CD4-positive, CD25-positive, alpha-beta regulatory T cell (primary cell): ENCODE measurements at regions not wholly inside any gene's neighbourhood (a gene's known extent, or its start where the extent isn't known, plus 50 kb on each side); places are given as distances from the start of the nearest gene placed in this dataset.

Experiments
- ATAC-seq, 2 donors: fragments of 150-1000 bp; cut with Tn5 transposase; one replicate each; pipeline ENCODE4 v1.10.0; 2021; ENCODE audit warnings: low read depth in 2 of 2, moderate number of reproducible peaks in 2 of 2, moderate library complexity in 1 of 2
- DNase-seq, 3 donors: peaks; one replicate each; pipeline versions ENCODE4 v3.0.0 to v3.0.0-alpha.2; 2012 to 2022; ENCODE audit warnings: mixed read lengths in 1 of 3
- H3K27ac ChIP-seq: one replicate; pipeline ENCODE4 v1.7.0; 2013; ENCODE audit warnings: mild to moderate bottlenecking, low read length; ENCODE audit not compliant: insufficient read depth, poor library complexity, severe bottlenecking
- H3K27me3 ChIP-seq: one replicate; pipeline ENCODE4 v1.7.0; 2013; ENCODE audit warnings: low read length; ENCODE audit not compliant: control insufficient read depth, insufficient read depth
- H3K36me3 ChIP-seq: one replicate; pipeline ENCODE4 v1.7.0; 2013; ENCODE audit warnings: mild to moderate bottlenecking, low read length, moderate library complexity; ENCODE audit not compliant: control insufficient read depth, insufficient read depth
- H3K4me1 ChIP-seq: 2 replicates; pipeline ENCODE4 v1.7.0; 2013; ENCODE audit warnings: mild to moderate bottlenecking, low read length; ENCODE audit not compliant: insufficient read depth, control insufficient read depth, poor library complexity, severe bottlenecking
- H3K4me3 ChIP-seq: one replicate; pipeline ENCODE4 v1.7.0; 2013; ENCODE audit warnings: low read depth, mild to moderate bottlenecking, low read length, moderate library complexity
- H3K9me3 ChIP-seq, 2 experiments: 1 replicate in 1 of 2; 2 replicates in 1 of 2; pipeline ENCODE4 v1.7.0; 2013; ENCODE audit warnings: low read length in 2 of 2, mild to moderate bottlenecking in 1 of 2, moderate library complexity in 1 of 2; ENCODE audit not compliant: control insufficient read depth in 2 of 2
- H3K27ac Mint-ChIP-seq, 3 donors: one replicate each; pipeline ENCODE4 v1.8.0; 2020 to 2022; ENCODE audit warnings: mild to moderate bottlenecking in 3 of 3, mixed read lengths in 3 of 3, moderate library complexity in 2 of 3
- H3K27me3 Mint-ChIP-seq: one replicate; pipeline ENCODE4 v1.8.0; 2022; ENCODE audit warnings: mild to moderate bottlenecking, mixed read lengths
- H3K36me3 Mint-ChIP-seq: one replicate; pipeline ENCODE4 v1.8.0; 2020; ENCODE audit warnings: mixed read lengths
- H3K4me1 Mint-ChIP-seq, 4 donors: one replicate each; pipeline ENCODE4 v1.8.0; 2020 to 2022; ENCODE audit warnings: mixed read lengths in 4 of 4, mild to moderate bottlenecking in 1 of 4
- H3K4me3 Mint-ChIP-seq, 4 donors: one replicate each; pipeline ENCODE4 v1.8.0; 2020 to 2022; ENCODE audit warnings: mild to moderate bottlenecking in 4 of 4, mixed read lengths in 4 of 4, moderate library complexity in 3 of 4
- H3K9me3 Mint-ChIP-seq, 7 donors: one replicate each; pipeline ENCODE4 v1.8.0; 2020 to 2022; ENCODE audit warnings: mixed read lengths in 7 of 7, mild to moderate bottlenecking in 3 of 7, moderate library complexity in 2 of 7

DNA sequence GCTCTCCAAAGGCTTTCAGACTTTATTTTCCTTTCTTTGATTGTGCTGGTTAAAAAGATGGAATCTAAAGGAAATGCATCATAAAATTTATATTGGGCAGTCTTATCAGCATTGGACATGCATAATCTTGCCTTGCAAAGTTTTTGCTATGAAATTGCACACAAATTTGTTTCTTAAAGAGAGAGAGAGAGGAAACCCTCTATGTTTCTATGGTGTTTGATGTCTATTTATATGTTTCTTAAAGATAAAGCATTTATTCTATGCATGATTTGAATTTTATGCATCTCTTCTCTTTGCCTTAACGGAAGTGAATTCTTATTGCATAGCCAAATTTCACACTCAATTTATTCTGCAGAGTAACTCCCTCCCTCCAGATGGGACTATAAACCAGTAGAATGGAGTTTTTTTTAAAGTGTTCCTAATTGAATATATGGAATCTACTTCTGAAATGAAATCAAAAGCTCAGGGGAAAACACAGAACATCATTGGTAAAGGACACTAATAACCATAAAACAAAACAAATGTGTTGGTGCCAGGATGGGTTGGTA, 83.5 kb upstream of the PPARGC1A start:
- Histone ChIP-seq H3K4me3 (no peak overlapping the region), H3K27ac (no peak overlapping the region), H3K9me3 (no peaks in the 10 kb centered on the region), H3K4me1 (no peaks in the 10 kb centered on the region), H3K27me3 (no peaks in the 10 kb centered on the region), H3K36me3 (no peaks in the 10 kb centered on the region)
- no peaks in the 10 kb centered on the region for H3K27me3 Mint-ChIP-seq
- no peak for ATAC-seq
- no peak overlapping the region for H3K27ac Mint-ChIP-seq
- no peaks in the 10 kb centered on the region for H3K4me1 Mint-ChIP-seq
- H3K36me3 Mint-ChIP-seq = no peaks in the 10 kb centered on the region
- no peak overlapping the region for H3K4me3 Mint-ChIP-seq
- no peak for DNase-seq
- peaks cover 0 to 5% (median 0%) of the 10 kb centered on the region in 7 donors for H3K9me3 Mint-ChIP-seq

DNA sequence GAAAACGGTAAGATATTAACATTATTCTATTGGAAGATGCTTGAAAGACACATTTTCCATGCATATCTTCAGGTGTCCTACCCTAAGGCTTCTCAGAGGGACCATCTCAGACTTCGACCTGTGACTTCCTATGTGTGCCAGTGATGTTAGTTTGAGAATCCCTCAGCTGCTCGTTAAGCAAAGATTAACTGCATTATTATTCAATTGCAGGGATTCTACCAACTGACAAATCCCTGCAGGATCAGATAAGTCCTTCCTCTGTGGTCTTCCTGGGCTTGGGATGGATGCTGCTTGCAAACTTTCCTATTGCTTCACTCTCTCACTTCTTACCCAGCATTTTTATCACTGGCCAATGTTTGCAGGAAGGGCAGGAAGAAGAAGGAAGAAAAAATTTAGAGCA, 83.0 kb upstream of the PPARGC1A start:
- no peak overlapping the region for H3K27ac Mint-ChIP-seq
- Histone ChIP-seq H3K27ac (no peak overlapping the region), H3K9me3 (no peaks in the 10 kb centered on the region), H3K4me1 (no peaks in the 10 kb centered on the region), H3K27me3 (no peaks in the 10 kb centered on the region), H3K36me3 (no peaks in the 10 kb centered on the region), H3K4me3 (no peak overlapping the region)
- DNase-seq (no peak), ATAC-seq (no peak)
- no peaks in the 10 kb centered on the region for H3K4me1 Mint-ChIP-seq
- H3K9me3 Mint-ChIP-seq = peaks cover 0 to 5% (median 0%) of the 10 kb centered on the region in 7 donors
- no peak overlapping the region for H3K4me3 Mint-ChIP-seq
- no peaks in the 10 kb centered on the region for H3K27me3 Mint-ChIP-seq
- no peaks in the 10 kb centered on the region for H3K36me3 Mint-ChIP-seq

DNA sequence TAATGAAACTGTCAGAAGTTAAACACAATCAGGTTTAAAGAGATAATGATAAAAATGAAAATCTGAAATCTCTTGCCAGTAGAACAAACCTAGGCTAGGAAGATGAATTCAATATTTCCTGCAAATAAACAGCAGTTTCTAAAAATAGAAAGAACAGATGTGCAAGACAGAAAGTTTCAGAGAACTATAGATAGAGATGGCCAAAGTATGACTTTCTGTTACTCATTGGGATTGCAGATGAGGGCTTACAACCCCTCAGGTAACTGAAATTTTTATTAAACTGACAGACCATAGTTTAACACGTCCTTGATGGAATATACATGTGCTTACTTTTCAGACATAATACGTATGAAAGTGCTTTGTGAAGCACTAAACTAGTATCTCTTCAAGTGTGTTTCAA, 82.3 kb upstream of the PPARGC1A start:
- H3K27ac ChIP-seq = no peak overlapping the region
- H3K27me3 ChIP-seq = no peaks in the 10 kb centered on the region
- H3K4me3 ChIP-seq = no peak overlapping the region
- no peaks in the 10 kb centered on the region for H3K36me3 ChIP-seq
- Mint-ChIP-seq H3K4me3 (no peak overlapping the region), H3K27me3 (no peaks in the 10 kb centered on the region), H3K27ac (no peak overlapping the region), H3K36me3 (no peaks in the 10 kb centered on the region), H3K9me3 (peaks cover 0 to 7% (median 0%) of the 10 kb centered on the region in 7 donors), H3K4me1 (no peaks in the 10 kb centered on the region)
- no peaks in the 10 kb centered on the region for H3K9me3 ChIP-seq
- DNase-seq = no peak
- H3K4me1 ChIP-seq = no peaks in the 10 kb centered on the region
- no peak for ATAC-seq

DNA sequence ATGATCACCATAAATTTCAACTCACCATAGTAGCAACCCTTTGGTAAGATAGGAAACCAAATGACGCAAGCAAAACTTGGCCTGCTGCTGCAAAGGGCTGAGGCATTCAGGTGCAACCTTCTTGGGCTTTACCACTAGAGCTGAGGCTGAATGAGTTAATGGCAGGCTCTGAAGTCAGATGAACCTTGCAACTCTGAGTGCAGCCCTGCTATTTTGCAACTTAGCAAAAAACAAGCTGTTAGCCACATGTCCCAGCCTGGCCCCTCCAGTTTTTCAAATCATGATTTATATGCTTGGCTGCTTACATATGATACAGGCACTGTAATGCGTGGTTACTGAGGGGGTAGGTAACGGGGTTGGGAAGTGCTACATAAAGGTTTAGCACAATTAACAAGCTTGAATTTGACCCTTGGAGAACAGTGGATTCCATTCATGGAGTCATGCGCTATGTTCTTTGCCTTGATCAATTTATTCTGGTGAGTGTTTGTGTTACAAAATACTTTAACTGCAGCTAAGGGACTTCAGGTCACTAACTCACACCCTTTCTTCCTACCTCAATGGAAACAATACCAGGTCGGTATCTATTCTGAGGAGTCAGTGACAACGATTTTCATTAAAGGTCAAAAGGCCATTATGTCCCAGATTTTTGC, 80.5 kb upstream of the PPARGC1A start:
- DNase-seq (no peak), ATAC-seq (no peak)
- no peak overlapping the region for H3K27ac ChIP-seq
- H3K36me3 ChIP-seq = no peaks in the 10 kb centered on the region
- Mint-ChIP-seq H3K36me3 (no peaks in the 10 kb centered on the region), H3K9me3 (peaks cover 0 to 4% (median 0%) of the 10 kb centered on the region in 7 donors), H3K27ac (no peak overlapping the region), H3K4me3 (no peak overlapping the region), H3K4me1 (no peaks in the 10 kb centered on the region), H3K27me3 (no peaks in the 10 kb centered on the region)
- no peaks in the 10 kb centered on the region for H3K4me1 ChIP-seq
- no peaks in the 10 kb centered on the region for H3K9me3 ChIP-seq
- no peak overlapping the region for H3K4me3 ChIP-seq
- H3K27me3 ChIP-seq = no peaks in the 10 kb centered on the region

DNA sequence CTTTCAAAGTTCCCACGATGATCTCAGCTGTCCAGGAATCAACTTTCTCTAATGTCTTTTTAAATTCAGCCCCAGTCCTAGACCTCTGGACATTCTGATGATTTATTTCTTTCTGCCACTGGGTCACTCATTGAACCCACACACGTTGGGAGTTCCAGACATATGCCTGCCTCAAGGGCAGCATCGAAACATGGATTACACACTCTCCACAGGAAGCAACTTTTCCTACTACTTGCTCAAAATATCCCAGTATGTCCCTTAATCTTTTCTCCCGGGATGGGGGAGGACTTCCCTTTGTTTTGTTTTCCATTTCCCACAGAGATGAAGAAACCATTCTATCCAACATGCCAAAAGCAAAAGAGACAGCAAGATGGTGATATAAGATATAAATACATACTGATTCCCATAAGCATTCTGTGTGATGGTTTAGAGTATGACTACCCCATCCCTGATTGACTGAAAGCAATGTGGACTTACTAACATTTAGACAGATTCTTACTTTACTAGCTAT, 79.8 kb upstream of the PPARGC1A start:
- Histone ChIP-seq H3K27ac (no peak overlapping the region), H3K4me1 (no peaks in the 10 kb centered on the region), H3K9me3 (no peaks in the 10 kb centered on the region), H3K27me3 (no peaks in the 10 kb centered on the region), H3K4me3 (no peak overlapping the region), H3K36me3 (no peaks in the 10 kb centered on the region)
- H3K9me3 Mint-ChIP-seq = peaks cover 0 to 4% (median 0%) of the 10 kb centered on the region in 7 donors
- H3K27ac Mint-ChIP-seq = no peak overlapping the region
- DNase-seq (no peak), ATAC-seq (no peak)
- H3K4me3 Mint-ChIP-seq = no peak overlapping the region
- no peaks in the 10 kb centered on the region for H3K4me1 Mint-ChIP-seq
- no peaks in the 10 kb centered on the region for H3K27me3 Mint-ChIP-seq
- no peaks in the 10 kb centered on the region for H3K36me3 Mint-ChIP-seq

DNA sequence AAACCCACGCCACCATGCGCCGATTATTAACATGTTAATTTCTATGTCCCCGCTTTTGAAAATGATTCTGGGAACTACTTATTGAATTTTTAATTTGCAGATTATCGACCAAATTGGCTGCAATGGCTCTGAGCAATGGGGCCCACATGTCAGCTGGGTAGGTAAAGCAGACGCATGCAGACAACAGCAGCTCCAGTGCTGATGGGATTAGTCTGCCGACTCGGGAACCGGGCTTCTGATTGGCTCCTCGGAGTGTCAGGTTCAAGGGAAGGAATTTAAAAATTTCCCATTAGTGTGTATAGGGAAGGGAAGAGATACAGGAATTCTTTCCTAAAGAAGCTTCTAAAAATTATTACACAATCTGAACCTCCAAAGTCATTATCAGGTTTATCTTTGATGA, 77.4 kb upstream of the PPARGC1A start:
- Mint-ChIP-seq H3K4me3 (no peak overlapping the region), H3K9me3 (peaks cover 0 to 7% (median 1%) of the 10 kb centered on the region in 7 donors), H3K27ac (no peak overlapping the region), H3K36me3 (no peaks in the 10 kb centered on the region), H3K27me3 (no peaks in the 10 kb centered on the region), H3K4me1 (no peaks in the 10 kb centered on the region)
- H3K4me1 ChIP-seq = no peaks in the 10 kb centered on the region
- no peak for ATAC-seq
- no peaks in the 10 kb centered on the region for H3K36me3 ChIP-seq
- H3K27ac ChIP-seq = no peak overlapping the region
- no peak for DNase-seq
- no peak overlapping the region for H3K4me3 ChIP-seq
- H3K27me3 ChIP-seq = no peaks in the 10 kb centered on the region
- no peaks in the 10 kb centered on the region for H3K9me3 ChIP-seq

DNA sequence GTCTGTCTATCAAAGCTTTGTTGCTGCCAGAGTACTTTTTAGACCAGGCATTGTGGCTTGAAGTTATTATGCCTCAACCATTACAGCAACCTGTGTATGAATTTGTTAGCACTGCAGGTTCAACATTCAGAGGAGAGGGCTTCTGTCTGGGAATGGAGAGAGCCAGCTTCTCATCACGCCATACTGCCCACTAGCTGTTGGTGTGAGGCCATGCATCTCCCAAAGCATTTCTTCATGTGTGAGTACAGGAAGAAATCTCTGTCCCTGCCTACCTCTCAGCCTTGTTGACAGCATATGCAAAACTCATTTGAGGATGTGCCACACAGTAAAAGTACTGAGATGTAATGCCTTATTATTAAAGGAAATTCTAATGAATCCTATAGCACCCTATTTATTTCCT, 76.9 kb upstream of the PPARGC1A start:
- Histone ChIP-seq H3K27me3 (no peaks in the 10 kb centered on the region), H3K36me3 (no peaks in the 10 kb centered on the region), H3K4me3 (no peak overlapping the region), H3K4me1 (no peaks in the 10 kb centered on the region), H3K9me3 (no peaks in the 10 kb centered on the region), H3K27ac (no peak overlapping the region)
- DNase-seq (no peak), ATAC-seq (no peak)
- Mint-ChIP-seq H3K9me3 (peaks cover 0 to 7% (median 1%) of the 10 kb centered on the region in 7 donors), H3K27me3 (no peaks in the 10 kb centered on the region), H3K4me3 (no peak overlapping the region), H3K27ac (no peak overlapping the region), H3K4me1 (no peaks in the 10 kb centered on the region), H3K36me3 (no peaks in the 10 kb centered on the region)

DNA sequence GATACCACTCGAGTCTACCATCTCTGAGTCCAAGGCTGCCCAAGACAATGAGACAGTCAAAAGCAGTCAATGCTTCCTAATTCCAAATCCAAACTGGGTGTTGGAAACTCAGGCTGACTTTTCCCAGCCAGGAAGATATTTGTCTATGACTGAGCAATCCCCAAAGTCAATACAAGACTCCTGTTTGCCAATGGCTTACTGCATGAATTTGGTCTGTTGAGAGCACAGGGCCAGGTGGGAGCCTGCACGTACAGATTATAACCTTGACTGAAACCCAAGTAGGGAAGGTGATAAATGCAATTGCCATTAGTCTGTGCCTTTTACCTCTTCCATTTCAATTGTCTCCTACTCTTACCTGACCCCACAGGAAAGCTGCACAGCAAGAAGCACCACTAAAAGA, 72.6 kb upstream of the PPARGC1A start:
- peaks cover 0 to 12% (median 0%) of the 10 kb centered on the region in 7 donors for H3K9me3 Mint-ChIP-seq
- no peaks in the 10 kb centered on the region for H3K36me3 Mint-ChIP-seq
- H3K27me3 Mint-ChIP-seq = no peaks in the 10 kb centered on the region
- no peaks in the 10 kb centered on the region for H3K9me3 ChIP-seq
- H3K4me3 ChIP-seq = no peak overlapping the region
- H3K36me3 ChIP-seq = no peaks in the 10 kb centered on the region
- H3K4me1 ChIP-seq = no peaks in the 10 kb centered on the region
- no peaks in the 10 kb centered on the region for H3K27me3 ChIP-seq
- H3K27ac ChIP-seq = no peak overlapping the region
- ATAC-seq (no peak), DNase-seq (no peak)
- no peaks in the 10 kb centered on the region for H3K4me1 Mint-ChIP-seq
- no peak overlapping the region for H3K4me3 Mint-ChIP-seq
- no peak overlapping the region for H3K27ac Mint-ChIP-seq
